PC-9 (cell line): ENCODE measurements at regions not wholly inside any gene's neighbourhood (a gene's known extent, or its start where the extent isn't known, plus 50 kb on each side); places are given as distances from the start of the nearest gene placed in this dataset.
A peak's percentile ranks its signal among the peaks of the same experiment; 100 is the strongest.

ENCODE experiments used
- BruUV-seq: library from RNA; stranded (reverse); fragments of 400-500 nt; replicated peaks from 2 replicates; lab custom pipeline; 2021; lab: Mats Ljungman, UMichigan
- CTCF ChIA-PET: fragments of 300-600 bp; sonication (Branson Sonifier 250); formaldehyde crosslinking; loops from one replicate; lab custom pipeline; 2022; ENCODE audit warnings: antibody characterized with exemption; lab: Charles Lee
- POLR2A ChIA-PET: fragments of 300-600 bp; sonication (Branson Sonifier 250); formaldehyde crosslinking; loops from one replicate; lab custom pipeline; 2022; ENCODE audit warnings: antibody characterized with exemption; ENCODE audit not compliant: unreplicated experiment; lab: Charles Lee
- DNase-seq, 2 experiments: peaks; one replicate each; pipeline versions ENCODE4 v3.0.0 to v3.0.0-alpha.2; 2015 to 2022; ENCODE audit warnings: mixed read lengths in 1 of 2
- H2AFZ ChIP-seq: fragments of 200-600 bp; sonication (generic); 2 replicates; pipeline ENCODE4 v1.8.1; 2017; ENCODE audit warnings: antibody characterized with exemption
- H3F3A ChIP-seq: fragments of 200-600 bp; sonication (generic); 2 replicates; pipeline ENCODE4 v1.8.1; 2017; ENCODE audit warnings: antibody characterized with exemption, mild to moderate bottlenecking, low read depth; ENCODE audit not compliant: insufficient read depth
- H3K27ac ChIP-seq: fragments of 200-600 bp; sonication (generic); 2 replicates; pipeline ENCODE4 v1.6.1; 2016; ENCODE audit warnings: mixed run types
- H3K27me3 ChIP-seq: fragments of 200-600 bp; sonication (generic); 2 replicates; pipeline ENCODE4 v1.6.1; 2016; ENCODE audit warnings: low read depth, mixed run types; ENCODE audit not compliant: insufficient read depth
- H3K36me3 ChIP-seq: fragments of 200-600 bp; sonication (generic); 2 replicates; pipeline ENCODE4 v1.6.1; 2016; ENCODE audit warnings: low read depth, mixed run types
- H3K4me1 ChIP-seq: fragments of 200-600 bp; sonication (generic); replicated peaks from 2 replicates; pipeline ENCODE4 v1.6.1; 2016; ENCODE audit warnings: mixed run types; ENCODE audit not compliant: insufficient read depth
- H3K4me2 ChIP-seq: fragments of 200-600 bp; sonication (generic); 2 replicates; pipeline ENCODE4 v1.6.1; 2017; ENCODE audit warnings: mixed run types
- H3K4me3 ChIP-seq: fragments of 200-600 bp; sonication (generic); 2 replicates; pipeline ENCODE4 v1.6.1; 2016; ENCODE audit warnings: mixed run types
- H3K79me2 ChIP-seq: fragments of 200-600 bp; sonication (generic); 2 replicates; pipeline ENCODE4 v1.6.1; 2017; ENCODE audit warnings: low read depth, mixed run types
- H3K9me2 ChIP-seq: fragments of 200-600 bp; sonication (generic); 2 replicates; pipeline ENCODE4 v1.8.1; 2017; ENCODE audit warnings: mild to moderate bottlenecking; ENCODE audit not compliant: insufficient read depth
- H3K9me3 ChIP-seq: fragments of 200-600 bp; sonication (generic); 2 replicates; pipeline ENCODE4 v1.8.1; 2016; ENCODE audit warnings: low read depth; ENCODE audit not compliant: insufficient read depth
- H4K20me1 ChIP-seq: fragments of 200-600 bp; sonication (generic); 2 replicates; pipeline ENCODE4 v1.8.1; 2017; ENCODE audit not compliant: insufficient read depth
- EZH2 ChIP-seq: fragments of 200-600 bp; sonication (generic); IDR thresholded peaks from 2 replicates; pipeline ENCODE4 v1.8.0; 2017; ENCODE audit warnings: antibody characterized with exemption, low read depth
- intact Hi-C: fragments of 100-400 bp; cut with micrococcal nuclease; formaldehyde crosslinking; loops from one replicate; pipeline ENCODE4 v1.10.0; 2022; ENCODE audit not compliant: unreplicated experiment
- TF ChIP-seq, protein P1 (sequence below): fragments of 200-600 bp; sonication (generic); conservative IDR thresholded peaks from 2 replicates; pipeline ENCODE4 v1.6.1; 2017; ENCODE audit warnings: mixed run types, antibody characterized with exemption, mild to moderate bottlenecking, moderate library complexity

DNA sequence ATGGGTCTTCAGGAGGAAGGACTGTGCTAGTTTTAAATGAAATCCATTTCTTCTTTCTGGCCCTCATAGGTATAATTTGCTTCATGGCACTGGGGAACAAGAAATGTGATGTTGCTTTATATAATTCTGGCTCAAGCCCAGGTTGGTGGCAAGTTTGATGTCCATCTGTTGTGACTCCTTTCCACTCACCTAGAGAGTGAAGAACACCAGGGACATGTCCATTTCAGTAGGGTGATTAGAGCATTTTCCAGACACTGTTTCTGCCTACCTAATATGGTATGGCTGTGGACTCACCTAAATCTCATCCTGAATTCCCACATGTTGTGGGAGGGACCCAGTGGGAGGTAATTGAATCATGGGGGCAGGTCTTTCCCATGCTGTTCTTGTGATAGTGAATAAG lies 278.1 kb downstream of the LMX1A start:
- CTCF ChIA-PET: no interaction called here
- no peak for TF ChIP-seq EZH2
- TF ChIP-seq, protein P1, sequence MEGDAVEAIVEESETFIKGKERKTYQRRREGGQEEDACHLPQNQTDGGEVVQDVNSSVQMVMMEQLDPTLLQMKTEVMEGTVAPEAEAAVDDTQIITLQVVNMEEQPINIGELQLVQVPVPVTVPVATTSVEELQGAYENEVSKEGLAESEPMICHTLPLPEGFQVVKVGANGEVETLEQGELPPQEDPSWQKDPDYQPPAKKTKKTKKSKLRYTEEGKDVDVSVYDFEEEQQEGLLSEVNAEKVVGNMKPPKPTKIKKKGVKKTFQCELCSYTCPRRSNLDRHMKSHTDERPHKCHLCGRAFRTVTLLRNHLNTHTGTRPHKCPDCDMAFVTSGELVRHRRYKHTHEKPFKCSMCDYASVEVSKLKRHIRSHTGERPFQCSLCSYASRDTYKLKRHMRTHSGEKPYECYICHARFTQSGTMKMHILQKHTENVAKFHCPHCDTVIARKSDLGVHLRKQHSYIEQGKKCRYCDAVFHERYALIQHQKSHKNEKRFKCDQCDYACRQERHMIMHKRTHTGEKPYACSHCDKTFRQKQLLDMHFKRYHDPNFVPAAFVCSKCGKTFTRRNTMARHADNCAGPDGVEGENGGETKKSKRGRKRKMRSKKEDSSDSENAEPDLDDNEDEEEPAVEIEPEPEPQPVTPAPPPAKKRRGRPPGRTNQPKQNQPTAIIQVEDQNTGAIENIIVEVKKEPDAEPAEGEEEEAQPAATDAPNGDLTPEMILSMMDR: no peak

DNA sequence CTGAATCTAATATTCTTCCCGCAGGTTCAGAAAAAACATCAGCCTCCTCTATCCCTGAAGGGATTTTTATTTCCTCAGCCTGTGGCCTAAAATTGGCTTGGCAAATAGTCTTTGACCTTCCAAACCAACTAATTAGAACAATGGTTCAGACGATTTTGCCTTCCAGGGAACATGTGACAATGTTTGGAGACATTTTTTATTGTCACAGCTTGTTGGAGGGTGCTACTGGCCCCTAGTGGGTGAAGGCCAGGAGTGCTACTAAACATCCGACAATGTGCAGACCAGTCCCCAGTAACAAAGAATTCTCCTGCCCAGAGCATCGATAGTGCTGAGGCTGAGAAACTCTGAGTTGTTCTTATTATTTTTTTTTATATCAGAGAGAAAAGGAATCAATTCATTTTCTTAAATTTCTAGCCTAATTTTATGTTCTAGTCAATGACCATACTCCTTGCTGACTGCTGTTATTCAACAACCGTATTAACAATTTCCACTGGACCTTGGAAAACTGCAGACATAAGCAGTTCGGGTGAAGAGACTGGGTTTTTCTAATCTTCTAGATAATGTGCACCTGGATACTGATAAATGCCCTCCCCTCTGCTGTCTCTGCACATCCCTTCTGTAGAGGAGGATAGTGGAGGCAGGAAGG lies 280.7 kb downstream of the LMX1A start:
- no peak overlapping the region for H2AFZ ChIP-seq
- DNase-seq: no peak
- H3K9me2 ChIP-seq: no peaks in the 10 kb centered on the region
- H3K36me3 ChIP-seq: no peaks in the 10 kb centered on the region
- no peaks in the 10 kb centered on the region for H3K79me2 ChIP-seq
- BruUV-seq: no TSS peak
- ChIA-PET POLR2A (no interaction called here), CTCF (no interaction called here)
- H3K27me3 ChIP-seq: no peaks in the 10 kb centered on the region
- intact Hi-C loops: no loop called here
- H3K9me3 ChIP-seq: no peaks in the 10 kb centered on the region
- TF ChIP-seq EZH2: no peak
- TF ChIP-seq, protein P1: peak; percentile 72
- no peaks in the 10 kb centered on the region for H3F3A ChIP-seq
- no peak overlapping the region for H3K27ac ChIP-seq
- no peak overlapping the region for H3K4me2 ChIP-seq
- H4K20me1 ChIP-seq: no peaks in the 10 kb centered on the region
- no peak overlapping the region for H3K4me3 ChIP-seq
- no peaks in the 10 kb centered on the region for H3K4me1 ChIP-seq

More for the DNA sequence above, 278.1 kb downstream of the LMX1A start:
- no peaks in the 10 kb centered on the region for H3K27me3 ChIP-seq
- no peak overlapping the region for H3K27ac ChIP-seq
- no peaks in the 10 kb centered on the region for H3K4me1 ChIP-seq
- intact Hi-C loops: no loop called here
- H3F3A ChIP-seq: no peaks in the 10 kb centered on the region
- no peak for DNase-seq
- no peaks in the 10 kb centered on the region for H3K79me2 ChIP-seq
- H3K4me2 ChIP-seq: no peak overlapping the region
- H2AFZ ChIP-seq: no peak overlapping the region
- no peaks in the 10 kb centered on the region for H3K9me3 ChIP-seq
- no peak overlapping the region for H3K4me3 ChIP-seq
- H3K9me2 ChIP-seq: no peaks in the 10 kb centered on the region
- no peaks in the 10 kb centered on the region for H3K36me3 ChIP-seq
- no TSS peak for BruUV-seq
- POLR2A ChIA-PET: no interaction called here
- H4K20me1 ChIP-seq: no peaks in the 10 kb centered on the region

DNA sequence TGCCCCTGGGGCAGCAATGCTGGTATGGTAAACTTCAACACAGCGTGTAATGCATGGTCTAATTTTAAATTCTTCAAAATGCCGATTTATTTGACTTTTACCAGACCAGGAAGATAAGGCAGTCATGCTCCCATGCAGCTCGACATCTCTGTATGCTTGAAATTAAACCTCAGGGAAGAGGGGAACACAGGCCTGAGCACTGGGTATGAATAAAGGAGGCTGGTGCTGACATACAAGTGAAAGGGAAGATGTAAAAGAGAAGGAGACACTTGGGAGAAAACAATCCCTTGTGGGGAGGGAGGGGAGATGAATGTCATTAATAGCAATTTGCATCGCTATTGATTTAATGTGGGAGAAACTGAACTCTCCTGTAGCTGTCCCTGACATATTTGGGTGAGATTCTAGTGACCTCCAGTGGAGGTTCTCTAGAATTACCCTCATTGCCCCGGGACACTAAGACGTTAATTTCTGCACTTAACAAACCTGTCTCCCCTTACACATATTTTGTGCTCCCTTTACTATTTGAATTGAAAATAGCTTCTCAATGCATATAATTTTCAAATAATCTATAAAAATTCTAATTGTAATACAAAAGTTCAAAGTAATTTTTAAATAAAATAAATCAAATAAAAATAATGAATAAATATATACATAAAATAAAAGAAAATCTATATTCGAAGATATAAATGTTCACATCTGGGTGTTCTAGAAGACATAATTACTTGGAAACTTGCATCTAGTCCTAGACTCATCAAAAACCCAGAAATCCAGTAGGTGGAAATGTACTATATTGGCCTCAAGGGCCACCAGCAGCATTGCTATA lies 283.1 kb downstream of the LMX1A start:
- BruUV-seq: no TSS peak

More for the DNA sequence above, 283.1 kb downstream of the LMX1A start:
- ChIA-PET POLR2A (no interaction called here), CTCF (interaction anchor here (0.5 to 1.4 kb wide), 4 partner anchors 809 to 1806 kb away, joined by 3 to 4 read pairs (median 3); no protein-coding TSS in a partner anchor)
- Histone ChIP-seq H3K4me3 (no peak overlapping the region), H3K79me2 (no peaks in the 10 kb centered on the region), H3K4me2 (no peak overlapping the region), H3K9me2 (no peaks in the 10 kb centered on the region), H3K36me3 (no peaks in the 10 kb centered on the region), H3K27me3 (no peaks in the 10 kb centered on the region), H3K4me1 (no peaks in the 10 kb centered on the region), H2AFZ (no peak overlapping the region), H3K27ac (no peak overlapping the region), H3F3A (no peaks in the 10 kb centered on the region), H3K9me3 (no peaks in the 10 kb centered on the region), H4K20me1 (no peaks in the 10 kb centered on the region)
- intact Hi-C loops: loop anchor here (1.0 to 5.0 kb wide), 6 partner anchors 286 to 1712 kb away; no protein-coding TSS in a partner anchor
- peak; percentile 12 to 46 for DNase-seq
- TF ChIP-seq, protein P1: peak; percentile 85
- no peak for TF ChIP-seq EZH2
